ENCODE measurements at regions not wholly inside any gene's neighbourhood (a gene's known extent, or its start where the extent isn't known, plus 50 kb on each side); places are given as distances from the start of the nearest gene placed in this dataset.

DNA sequence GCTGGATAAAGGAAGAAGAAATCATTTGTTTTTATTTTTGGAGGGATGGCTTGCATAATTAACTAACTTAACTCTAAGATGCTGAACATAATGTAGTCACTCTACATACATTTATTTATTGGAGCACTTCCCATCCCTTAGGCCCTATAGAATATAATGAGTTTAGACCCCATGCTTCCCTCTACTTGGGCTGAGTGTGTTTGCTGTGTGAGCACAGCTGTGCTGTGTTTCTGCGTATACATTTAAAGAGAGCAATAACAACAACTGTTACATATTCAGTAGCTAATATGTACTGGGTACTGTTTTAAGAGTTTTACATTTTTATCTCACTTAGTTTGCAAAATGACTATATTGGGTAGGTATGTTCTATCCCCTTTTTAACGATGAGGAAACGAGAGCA, 736.6 kb upstream of the NRSN1 start:
- TF ChIP-seq, protein P1, sequence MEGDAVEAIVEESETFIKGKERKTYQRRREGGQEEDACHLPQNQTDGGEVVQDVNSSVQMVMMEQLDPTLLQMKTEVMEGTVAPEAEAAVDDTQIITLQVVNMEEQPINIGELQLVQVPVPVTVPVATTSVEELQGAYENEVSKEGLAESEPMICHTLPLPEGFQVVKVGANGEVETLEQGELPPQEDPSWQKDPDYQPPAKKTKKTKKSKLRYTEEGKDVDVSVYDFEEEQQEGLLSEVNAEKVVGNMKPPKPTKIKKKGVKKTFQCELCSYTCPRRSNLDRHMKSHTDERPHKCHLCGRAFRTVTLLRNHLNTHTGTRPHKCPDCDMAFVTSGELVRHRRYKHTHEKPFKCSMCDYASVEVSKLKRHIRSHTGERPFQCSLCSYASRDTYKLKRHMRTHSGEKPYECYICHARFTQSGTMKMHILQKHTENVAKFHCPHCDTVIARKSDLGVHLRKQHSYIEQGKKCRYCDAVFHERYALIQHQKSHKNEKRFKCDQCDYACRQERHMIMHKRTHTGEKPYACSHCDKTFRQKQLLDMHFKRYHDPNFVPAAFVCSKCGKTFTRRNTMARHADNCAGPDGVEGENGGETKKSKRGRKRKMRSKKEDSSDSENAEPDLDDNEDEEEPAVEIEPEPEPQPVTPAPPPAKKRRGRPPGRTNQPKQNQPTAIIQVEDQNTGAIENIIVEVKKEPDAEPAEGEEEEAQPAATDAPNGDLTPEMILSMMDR (IDR thresholded peaks at IDR 0.05) = no peak
- TF ChIP-seq EP300 (IDR thresholded peaks at IDR 0.05) (no peak), POLR2AphosphoS2 (conservative IDR thresholded peaks at IDR 0.05; ENCODE audit: low read length) (no peak)

Measured in A549 (cell line).